Endothelial cell of umbilical vein (primary cell): ENCODE measurements at regions not wholly inside any gene's neighbourhood (a gene's known extent, or its start where the extent isn't known, plus 50 kb on each side); places are given as distances from the start of the nearest gene placed in this dataset.

Experiments
- BruUV-seq: library from RNA; stranded (reverse); fragments of 400-500 nt; replicated peaks from 2 replicates; lab custom pipeline; 2021; lab: Mats Ljungman, UMichigan
- CTCF ChIA-PET: fragments of 300-600, 350-600 bp; sonication (Branson Sonifier 250); formaldehyde crosslinking; loops from one replicate; lab custom pipeline; 2021; ENCODE audit warnings: antibody characterized with exemption, inconsistent platforms; lab: Charles Lee
- POLR2A ChIA-PET: fragments of 300-600, 350-600 bp; sonication (Branson Sonifier 250); formaldehyde crosslinking; loops from one replicate; lab custom pipeline; 2021; ENCODE audit warnings: antibody characterized with exemption, inconsistent platforms; lab: Charles Lee
- DNase-seq: peaks from one replicate; pipeline ENCODE4 v3.0.0-alpha.2; 2011; ENCODE audit warnings: low read depth, low spot score
- FAIRE-seq: peaks from 2 replicates; lab custom pipeline; 2011; peaks lifted over from hg19 to GRCh38; lab: Jason Lieb, UNC
- H2AFZ ChIP-seq: 2 replicates; pipeline ENCODE4 v1.6.0; 2012; ENCODE audit warnings: low read depth, low read length, control low read depth, inconsistent platforms
- H3K27ac ChIP-seq: 2 replicates; pipeline ENCODE4 v1.5.1; 2011; ENCODE audit warnings: low read depth, mild to moderate bottlenecking, control low read depth, low read length, moderate library complexity; ENCODE audit not compliant: insufficient read depth
- H3K27me3 ChIP-seq, 2 experiments: 2 replicates each; pipeline versions ENCODE4 v1.6.0 to v1.6.1; 2011; ENCODE audit warnings: low read length in 2 of 2, mixed read lengths in 1 of 2; ENCODE audit not compliant: control insufficient read depth in 2 of 2, insufficient read depth in 2 of 2
- H3K36me3 ChIP-seq, 2 experiments: 2 replicates in 1 of 2; 3 replicates in 1 of 2; pipeline ENCODE4 v1.5.1; 2011; ENCODE audit warnings: low read length in 2 of 2, mild to moderate bottlenecking in 1 of 2, moderate library complexity in 1 of 2; ENCODE audit not compliant: control insufficient read depth in 2 of 2, insufficient read depth in 2 of 2; ENCODE audit errors: extremely low read depth in 1 of 2
- H3K4me1 ChIP-seq: 3 replicates; pipeline ENCODE4 v1.5.1; 2011; ENCODE audit warnings: mild to moderate bottlenecking, low read length; ENCODE audit not compliant: control insufficient read depth, insufficient read depth; ENCODE audit errors: extremely low read depth
- H3K4me2 ChIP-seq: 2 replicates; pipeline ENCODE4 v1.6.1; 2011; ENCODE audit warnings: low read length, control low read depth, mixed read lengths; ENCODE audit not compliant: insufficient read depth
- H3K4me3 ChIP-seq, 3 experiments: fragments of 200-600 bp in 1 of 3; sonication (generic), shearing (Covaris generic) in 1 of 3; replicated peaks in 1 of 3; 2 replicates each; pipeline ENCODE4 v1.5.1; 2011 to 2016; ENCODE audit warnings: control low read depth in 3 of 3, low read length in 3 of 3, mild to moderate bottlenecking in 2 of 3, inconsistent platforms in 1 of 3, low read depth in 1 of 3, moderate library complexity in 1 of 3; ENCODE audit not compliant: insufficient read depth in 1 of 3
- H3K79me2 ChIP-seq: 2 replicates; pipeline ENCODE4 v1.6.0; 2012; ENCODE audit warnings: low read length, inconsistent platforms; ENCODE audit not compliant: control insufficient read depth, insufficient read depth
- H3K9ac ChIP-seq: replicated peaks from 2 replicates; pipeline ENCODE3; 2011; ENCODE audit warnings: low read length, control low read depth; ENCODE audit not compliant: insufficient read depth; ENCODE audit errors: extremely low read depth
- H3K9me1 ChIP-seq: replicated peaks from 3 replicates; pipeline ENCODE4 v1.6.0; 2011; ENCODE audit warnings: mild to moderate bottlenecking, low read length; ENCODE audit not compliant: control insufficient read depth, insufficient read depth; ENCODE audit errors: extremely low read depth
- H3K9me3 ChIP-seq: replicated peaks from 2 replicates; pipeline ENCODE4 v1.5.1; 2012; ENCODE audit warnings: low read length, inconsistent platforms; ENCODE audit not compliant: control insufficient read depth, insufficient read depth
- H4K20me1 ChIP-seq: replicated peaks from 2 replicates; pipeline ENCODE3; 2011; ENCODE audit warnings: mild to moderate bottlenecking, low read length; ENCODE audit not compliant: control insufficient read depth, insufficient read depth; ENCODE audit errors: extremely low read depth
- EZH2 ChIP-seq: IDR thresholded peaks from 2 replicates; pipeline ENCODE4 v1.6.1; 2012; ENCODE audit warnings: borderline replicate concordance, low read depth, mild to moderate bottlenecking, moderate library complexity, low read length, inconsistent platforms; ENCODE audit not compliant: severe bottlenecking
- FOS ChIP-seq: IDR thresholded peaks from 2 replicates; pipeline ENCODE4 v1.6.1; 2011; ENCODE audit warnings: mild to moderate bottlenecking, low read length, moderate library complexity, borderline replicate concordance; ENCODE audit not compliant: insufficient read depth
- GATA2 ChIP-seq: IDR thresholded peaks from 2 replicates; pipeline ENCODE4 v1.7.0; 2011; ENCODE audit warnings: low read depth, mild to moderate bottlenecking, moderate library complexity, mixed read lengths, low read length; ENCODE audit not compliant: insufficient read length, insufficient read depth
- JUN ChIP-seq: IDR thresholded peaks from 2 replicates; pipeline ENCODE4 v1.6.1; 2011; ENCODE audit warnings: borderline replicate concordance, low read depth; ENCODE audit not compliant: insufficient read length, insufficient read depth
- MYC ChIP-seq: IDR thresholded peaks from one replicate; pipeline ENCODE4 v1.6.1; 2011; ENCODE audit warnings: mild to moderate bottlenecking, low read depth, low read length
- POLR2AphosphoS5 ChIP-seq: IDR thresholded peaks from 2 replicates; pipeline ENCODE4 v1.6.1; 2012; ENCODE audit warnings: low read depth, mild to moderate bottlenecking, control low read depth, low read length, moderate library complexity; ENCODE audit not compliant: insufficient read depth
- dilution Hi-C: fragments of 300-500 bp; cut with MboI; formaldehyde crosslinking; loops from one replicate; pipeline ENCODE4 v1.15.0; 2019; ENCODE audit warnings: low sequenced_read_pairs; ENCODE audit not compliant: extremely low pct_ligation_motif_present
- intact Hi-C: fragments of 100-400 bp; cut with micrococcal nuclease; formaldehyde crosslinking; loops from one replicate; pipeline ENCODE4 v1.10.0; 2022
- TF ChIP-seq, protein P1 (sequence below): IDR thresholded peaks from 2 replicates; pipeline ENCODE4 v1.6.1; 2011; ENCODE audit not compliant: insufficient read depth, insufficient read length
- TF ChIP-seq, protein P2 (sequence below), 2 donors: IDR thresholded peaks; 1 replicate in 1 of 2; 2 replicates in 1 of 2; pipeline ENCODE4 v1.5.1; 2011; ENCODE audit warnings: low read length in 2 of 2, mild to moderate bottlenecking in 2 of 2, moderate library complexity in 2 of 2, control low read depth in 1 of 2, inconsistent platforms in 1 of 2, low read depth in 1 of 2; ENCODE audit not compliant: insufficient read depth in 1 of 2; ENCODE audit errors: extremely low read depth in 1 of 2

DNA sequence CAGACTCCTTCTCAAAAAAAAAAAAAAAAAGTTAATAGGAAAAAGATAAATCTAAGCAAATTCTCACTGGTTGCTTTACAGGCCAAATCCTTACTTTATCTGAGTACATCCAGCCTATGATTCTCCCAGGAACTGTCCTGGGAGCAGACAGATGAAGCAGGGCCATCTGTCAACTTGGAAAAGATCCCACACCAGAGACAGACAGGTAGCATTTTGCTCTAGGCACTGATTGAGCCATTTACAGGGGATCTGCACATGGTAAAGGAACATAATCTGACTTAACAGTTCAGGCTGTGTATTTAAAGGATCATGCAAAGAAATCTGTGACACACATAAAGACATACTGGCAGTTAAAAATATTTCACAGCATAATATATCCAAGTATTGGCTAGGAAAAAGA is 1006.5 kb downstream of the TBL1XR1 start:
- no peaks in the 10 kb centered on the region for H3K36me3 ChIP-seq
- no peak overlapping the region for H2AFZ ChIP-seq
- H3K27me3 ChIP-seq, result no peaks in the 10 kb centered on the region
- intact Hi-C loops (no loop called here), dilution Hi-C loops (no loop called here)
- BruUV-seq, result no TSS peak
- H4K20me1 ChIP-seq, result no peaks in the 10 kb centered on the region
- no peaks in the 10 kb centered on the region for H3K79me2 ChIP-seq
- H3K9me1 ChIP-seq, result no peaks in the 10 kb centered on the region
- no peak overlapping the region for H3K9ac ChIP-seq
- no peak overlapping the region for H3K4me2 ChIP-seq
- CTCF ChIA-PET, result no interaction called here
- no peaks in the 10 kb centered on the region for H3K4me1 ChIP-seq
- no peak for DNase-seq
- TF ChIP-seq FOS (no peak), EZH2 (no peak), JUN (no peak), MYC (no peak), POLR2AphosphoS5 (no peak), GATA2 (no peak)
- TF ChIP-seq, protein P1, sequence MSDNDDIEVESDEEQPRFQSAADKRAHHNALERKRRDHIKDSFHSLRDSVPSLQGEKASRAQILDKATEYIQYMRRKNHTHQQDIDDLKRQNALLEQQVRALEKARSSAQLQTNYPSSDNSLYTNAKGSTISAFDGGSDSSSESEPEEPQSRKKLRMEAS, result no peak
- TF ChIP-seq, protein P2, sequence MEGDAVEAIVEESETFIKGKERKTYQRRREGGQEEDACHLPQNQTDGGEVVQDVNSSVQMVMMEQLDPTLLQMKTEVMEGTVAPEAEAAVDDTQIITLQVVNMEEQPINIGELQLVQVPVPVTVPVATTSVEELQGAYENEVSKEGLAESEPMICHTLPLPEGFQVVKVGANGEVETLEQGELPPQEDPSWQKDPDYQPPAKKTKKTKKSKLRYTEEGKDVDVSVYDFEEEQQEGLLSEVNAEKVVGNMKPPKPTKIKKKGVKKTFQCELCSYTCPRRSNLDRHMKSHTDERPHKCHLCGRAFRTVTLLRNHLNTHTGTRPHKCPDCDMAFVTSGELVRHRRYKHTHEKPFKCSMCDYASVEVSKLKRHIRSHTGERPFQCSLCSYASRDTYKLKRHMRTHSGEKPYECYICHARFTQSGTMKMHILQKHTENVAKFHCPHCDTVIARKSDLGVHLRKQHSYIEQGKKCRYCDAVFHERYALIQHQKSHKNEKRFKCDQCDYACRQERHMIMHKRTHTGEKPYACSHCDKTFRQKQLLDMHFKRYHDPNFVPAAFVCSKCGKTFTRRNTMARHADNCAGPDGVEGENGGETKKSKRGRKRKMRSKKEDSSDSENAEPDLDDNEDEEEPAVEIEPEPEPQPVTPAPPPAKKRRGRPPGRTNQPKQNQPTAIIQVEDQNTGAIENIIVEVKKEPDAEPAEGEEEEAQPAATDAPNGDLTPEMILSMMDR (IDR thresholded peaks at IDR 0.05; ENCODE audit: extremely low read depth in 1 of 2, insufficient read depth in 1 of 2, low read depth in 1 of 2, low read length in 2 of 2), result no peak
- POLR2A ChIA-PET, result no interaction called here
- H3K4me3 ChIP-seq, result no peak overlapping the region
- H3K9me3 ChIP-seq, result no peaks in the 10 kb centered on the region
- no peak overlapping the region for H3K27ac ChIP-seq
- no peak for FAIRE-seq
